ENCODE measurements at regions not wholly inside any gene's neighbourhood (a gene's known extent, or its start where the extent isn't known, plus 50 kb on each side); places are given as distances from the start of the nearest gene placed in this dataset.
A peak's percentile ranks its signal among the peaks of the same experiment; 100 is the strongest.

GRCh38 chr11:25958045-25958444 lies 373.9 kb upstream of the ANO3 start:
- H3K4me3 Mint-ChIP-seq = no peak overlapping the region
- peaks cover 4% of the 10 kb centered on the region for H3K4me1 Mint-ChIP-seq
- TF ChIP-seq CTCF (IDR thresholded peaks at IDR 0.05) = no peak
- H3K27ac Mint-ChIP-seq = no peak overlapping the region
- no peaks in the 10 kb centered on the region for H3K36me3 Mint-ChIP-seq (ENCODE audit: low read depth)
- H3K9me3 Mint-ChIP-seq = no peaks in the 10 kb centered on the region
- H3K27me3 Mint-ChIP-seq (ENCODE audit: low read depth, poor library complexity) = peaks cover 4% of the 10 kb centered on the region
- DNase-seq = no peak

GRCh38 chr11:25961539-25961938 lies 370.4 kb upstream of the ANO3 start:
- no peak for DNase-seq
- no peaks in the 10 kb centered on the region for H3K27me3 Mint-ChIP-seq (ENCODE audit: low read depth, poor library complexity)
- no peaks in the 10 kb centered on the region for H3K9me3 Mint-ChIP-seq
- TF ChIP-seq CTCF (IDR thresholded peaks at IDR 0.05) = no peak
- H3K4me3 Mint-ChIP-seq = no peak overlapping the region
- H3K27ac Mint-ChIP-seq = no peak overlapping the region
- no peaks in the 10 kb centered on the region for H3K36me3 Mint-ChIP-seq (ENCODE audit: low read depth)
- peaks cover 4% of the 10 kb centered on the region for H3K4me1 Mint-ChIP-seq

GRCh38 chr11:25970726-25971508 lies 361.0 kb upstream of the ANO3 start:
- no peak for DNase-seq
- H3K36me3 Mint-ChIP-seq (ENCODE audit: low read depth) = no peaks in the 10 kb centered on the region
- H3K4me3 Mint-ChIP-seq = no peak overlapping the region
- H3K27ac Mint-ChIP-seq = no peak overlapping the region
- H3K9me3 Mint-ChIP-seq = no peaks in the 10 kb centered on the region
- H3K27me3 Mint-ChIP-seq (ENCODE audit: low read depth, poor library complexity) = no peaks in the 10 kb centered on the region
- H3K4me1 Mint-ChIP-seq = no peaks in the 10 kb centered on the region
- TF ChIP-seq CTCF (IDR thresholded peaks at IDR 0.05) = peak; percentile 27

- DNase-seq = no peak
- H3K27me3 Mint-ChIP-seq (ENCODE audit: low read depth, poor library complexity) = peaks cover 3% of the 10 kb centered on the region
- H3K9me3 Mint-ChIP-seq = no peaks in the 10 kb centered on the region
- TF ChIP-seq CTCF (IDR thresholded peaks at IDR 0.05) = no peak
- no peaks in the 10 kb centered on the region for H3K36me3 Mint-ChIP-seq (ENCODE audit: low read depth)
- H3K4me3 Mint-ChIP-seq = no peak overlapping the region
- H3K27ac Mint-ChIP-seq = no peak overlapping the region
- H3K4me1 Mint-ChIP-seq = no peaks in the 10 kb centered on the region
Measured at GRCh38 chr11:25980091-25980490, 351.8 kb upstream of the ANO3 start.

- H3K4me1 Mint-ChIP-seq = no peaks in the 10 kb centered on the region
- H3K27ac Mint-ChIP-seq = no peak overlapping the region
- TF ChIP-seq CTCF (IDR thresholded peaks at IDR 0.05) = peak; percentile 50
- H3K9me3 Mint-ChIP-seq = no peaks in the 10 kb centered on the region
- peak; percentile 12 for DNase-seq
- H3K4me3 Mint-ChIP-seq = no peak overlapping the region
- no peaks in the 10 kb centered on the region for H3K36me3 Mint-ChIP-seq (ENCODE audit: low read depth)
- peaks cover 3% of the 10 kb centered on the region for H3K27me3 Mint-ChIP-seq (ENCODE audit: low read depth, poor library complexity)
Measured at GRCh38 chr11:25981998-25982397, 349.9 kb upstream of the ANO3 start.

- Mint-ChIP-seq H3K27ac (no peak overlapping the region), H3K9me3 (no peaks in the 10 kb centered on the region), H3K4me3 (no peak overlapping the region), H3K36me3 (ENCODE audit: low read depth) (no peaks in the 10 kb centered on the region), H3K27me3 (ENCODE audit: low read depth, poor library complexity) (peaks cover 3% of the 10 kb centered on the region), H3K4me1 (no peaks in the 10 kb centered on the region)
- no peak for DNase-seq
- no peak for TF ChIP-seq CTCF (IDR thresholded peaks at IDR 0.05)
Measured at GRCh38 chr11:25983280-25983679, 348.6 kb upstream of the ANO3 start.

Data from nephron progenitor cell (in vitro differentiated cells).